GM21360 (cell line): ENCODE measurements at regions not wholly inside any gene's neighbourhood (a gene's known extent, or its start where the extent isn't known, plus 50 kb on each side); places are given as distances from the start of the nearest gene placed in this dataset.

Experiments used
- ATAC-seq: cut with Tn5 transposase; IDR thresholded peaks from one replicate; pipeline ENCODE4 v1.9.1; 2021; ENCODE audit warnings: mild to moderate bottlenecking, moderate library complexity; ENCODE audit not compliant: unreplicated experiment

DNA sequence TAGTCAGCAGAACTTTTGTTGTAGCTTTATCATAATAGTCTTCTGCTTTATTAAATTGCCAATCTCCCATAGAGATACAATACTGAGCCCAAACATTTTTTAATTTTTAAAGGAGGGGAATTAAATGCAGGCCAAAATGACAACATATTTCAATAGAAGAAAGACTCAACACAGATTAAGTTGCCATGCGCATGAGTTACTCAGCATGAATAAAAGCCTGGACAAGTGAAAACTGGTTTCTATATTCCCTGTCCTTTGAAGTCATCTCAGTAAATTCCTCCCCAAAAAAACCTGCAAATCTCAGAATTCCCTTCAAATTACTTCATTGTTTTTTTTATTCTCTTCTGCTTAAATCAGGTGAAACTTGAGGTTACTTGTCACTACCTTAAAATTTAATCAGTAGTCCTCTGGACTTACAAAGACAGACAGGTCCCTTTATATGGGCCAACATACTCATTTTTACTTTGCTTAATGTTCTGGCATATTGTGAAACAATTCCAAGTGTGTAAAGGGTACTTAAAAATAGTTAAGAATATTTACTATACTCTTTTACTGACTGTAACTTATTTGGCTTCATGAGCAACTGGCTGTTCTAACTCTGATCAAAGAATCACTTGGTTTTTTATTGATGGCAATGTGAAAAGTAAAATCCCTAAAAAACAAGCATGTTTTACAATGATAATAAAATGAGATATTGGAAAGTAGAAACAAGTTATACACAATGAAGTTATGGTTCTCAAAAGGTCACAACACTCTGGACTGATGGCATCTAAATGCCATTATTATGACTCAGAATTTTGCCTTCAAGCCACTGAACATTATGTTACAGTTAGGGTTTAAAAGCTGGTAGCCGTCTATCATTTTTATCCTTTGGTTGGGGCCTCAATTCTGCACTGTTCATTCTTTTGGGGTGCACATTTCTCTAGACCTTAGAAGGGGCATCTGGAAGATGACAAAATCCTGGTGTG lies 49.9 kb upstream of the COL21A1 start:
- no peak for ATAC-seq
